KBM-7 (cell line): ENCODE measurements at regions not wholly inside any gene's neighbourhood (a gene's known extent, or its start where the extent isn't known, plus 50 kb on each side); places are given as distances from the start of the nearest gene placed in this dataset.
"Not testable (repeated sequence)": the region's sequence is repeated elsewhere in the genome, so short reads cannot be mapped to it uniquely, and the experiment has no call there.

Experiments used
- DNase-seq: peaks from one replicate; pipeline ENCODE4 v3.0.0-alpha.2; 2015
- in situ Hi-C: fragments of 300-500 bp; cut with MboI; formaldehyde crosslinking; loops from 2 replicates; pipeline ENCODE4 v1.14.3; 2020; ENCODE audit warnings: low sequenced_read_pairs, low pct_unique_long_range_greater_than_20kb, mixed read lengths

DNA sequence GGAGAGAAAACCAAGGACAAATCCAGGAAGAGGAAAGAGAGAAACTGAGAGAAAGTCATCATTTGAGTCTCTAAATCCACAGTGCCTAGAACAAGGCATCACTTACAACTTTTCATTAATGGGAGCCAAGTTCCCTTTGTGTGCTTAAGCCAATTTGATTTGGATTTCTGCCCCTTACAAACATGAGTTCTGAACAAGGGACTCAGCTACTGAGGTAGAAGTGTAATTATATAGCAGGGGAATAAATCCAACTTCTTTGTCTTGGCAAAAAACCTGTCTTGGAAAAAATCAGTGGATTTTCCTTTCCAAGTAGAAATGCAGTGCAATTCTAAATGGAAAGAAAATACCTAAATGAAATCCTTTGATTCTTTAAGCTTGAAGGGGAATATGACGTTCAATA lies 307.2 kb upstream of the CNTN3 start:
- DNase-seq, result no peak
- in situ Hi-C loops, result no loop called here

GRCh38 chr3:74920721-74921350 lies 306.4 kb upstream of the CNTN3 start:
- in situ Hi-C loops, result no loop called here
- DNase-seq, result no peak

DNA sequence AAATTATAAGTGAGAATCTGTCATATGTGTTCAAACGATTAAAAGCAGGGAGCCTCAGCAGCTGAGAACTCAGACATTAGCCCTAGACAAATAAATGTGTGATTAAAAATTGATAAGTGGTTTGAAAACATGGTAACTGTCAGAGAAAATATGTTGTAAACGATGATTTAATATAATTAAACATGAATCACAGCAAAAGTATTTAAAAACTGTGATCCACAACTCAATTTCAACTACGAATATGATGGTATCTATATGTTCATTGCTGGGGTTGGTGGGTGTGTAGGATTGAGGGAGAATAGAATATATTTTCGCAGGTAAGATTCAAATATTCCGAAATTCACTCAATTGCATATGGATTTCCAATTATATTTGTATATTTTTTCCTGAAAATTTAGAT lies 302.2 kb upstream of the CNTN3 start:
- DNase-seq, result no peak
- in situ Hi-C loops, result no loop called here

DNA sequence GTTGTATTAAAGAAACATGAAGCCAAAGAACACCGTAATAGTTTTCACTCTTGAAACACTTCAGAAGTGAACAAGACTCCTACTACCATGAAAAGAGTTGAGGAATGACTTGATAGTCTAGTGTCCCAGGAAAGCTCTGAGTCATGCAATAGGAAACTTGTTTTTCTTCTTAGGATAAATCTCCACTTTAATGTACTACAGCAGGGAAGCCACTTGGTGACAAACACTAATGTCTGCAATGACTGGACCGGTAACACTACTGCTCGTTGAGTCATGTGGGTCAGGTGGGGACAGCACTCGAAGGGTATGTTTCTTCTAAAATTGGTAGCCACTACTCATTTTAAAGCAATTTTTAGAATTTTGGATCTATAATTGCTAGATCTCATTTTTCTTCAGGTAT lies 291.7 kb upstream of the CNTN3 start:
- in situ Hi-C loops, result no loop called here
- no peak for DNase-seq

- no peak for DNase-seq
- in situ Hi-C loops, result no loop called here
Observed at GRCh38 chr3:74905478-74905877, 291.0 kb upstream of the CNTN3 start.

GRCh38 chr3:74904646-74905045 lies 290.2 kb upstream of the CNTN3 start:
- no peak for DNase-seq
- in situ Hi-C loops, result no loop called here

DNA sequence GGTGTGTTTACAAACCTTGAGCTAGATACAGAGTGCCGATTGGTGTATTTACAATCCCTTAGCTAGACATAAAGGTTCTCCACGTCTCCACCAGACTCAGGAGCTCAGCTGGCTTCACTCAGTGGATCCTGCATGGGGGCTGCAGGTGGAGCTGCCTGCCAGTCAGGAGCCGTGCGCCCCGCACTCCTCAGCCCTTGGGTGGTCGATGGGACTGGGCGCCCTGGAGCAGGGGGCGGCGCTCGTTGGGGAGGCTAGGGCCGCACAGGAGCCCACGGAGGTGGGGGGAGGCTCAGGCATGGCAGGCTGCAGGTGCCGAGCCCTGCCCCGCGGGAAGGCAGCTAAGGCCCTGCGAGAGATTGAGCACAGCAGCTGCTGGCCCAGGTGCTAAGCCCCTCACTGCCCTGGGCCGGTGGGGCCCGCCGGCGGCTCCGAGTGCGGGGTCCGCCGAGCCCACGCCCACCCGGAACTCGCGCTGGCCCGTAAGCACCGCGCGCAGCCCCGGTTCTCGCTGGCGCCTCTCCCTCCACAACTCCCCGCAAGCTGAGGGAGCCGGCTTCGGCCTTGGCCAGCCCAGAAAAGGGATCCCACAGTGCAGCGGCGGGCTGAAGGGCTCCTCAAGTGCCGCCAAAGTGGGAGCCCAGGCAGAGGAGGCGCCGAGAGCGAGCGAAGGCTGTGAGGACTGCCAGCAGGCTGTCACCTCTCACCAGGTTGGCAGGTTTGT lies 285.5 kb upstream of the CNTN3 start:
- in situ Hi-C loops, DNase-seq: not testable (repeated sequence)

GRCh38 chr3:74897006-74897405 lies 282.5 kb upstream of the CNTN3 start:
- peak; percentile 15 for DNase-seq
- in situ Hi-C loops, result no loop called here

- in situ Hi-C loops, result no loop called here
- DNase-seq, result no peak
Observed at GRCh38 chr3:74891312-74891711, 276.9 kb upstream of the CNTN3 start.

DNA sequence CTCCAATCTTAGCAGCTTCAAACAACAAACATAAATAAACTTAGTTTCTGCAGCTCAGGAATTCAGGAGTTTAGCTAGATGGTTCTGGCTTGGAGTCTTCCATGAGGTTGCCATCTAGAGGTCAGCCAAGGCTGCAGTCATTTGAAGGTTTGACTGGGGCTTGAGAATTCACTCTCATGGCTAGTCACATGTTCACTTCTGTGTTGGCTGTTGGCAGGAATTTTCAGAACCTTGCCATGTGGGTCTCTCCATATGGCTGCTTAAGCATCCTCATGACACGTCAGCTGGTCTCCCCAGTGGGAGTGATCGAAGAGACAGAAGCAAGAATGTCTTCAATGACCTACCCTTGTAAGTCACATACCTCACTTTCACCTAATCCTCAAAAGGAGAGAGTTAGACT lies 269.2 kb upstream of the CNTN3 start:
- in situ Hi-C loops, result no loop called here
- DNase-seq, result no peak

- in situ Hi-C loops, result no loop called here
Observed at GRCh38 chr3:74883222-74883621, 268.8 kb upstream of the CNTN3 start.

DNA sequence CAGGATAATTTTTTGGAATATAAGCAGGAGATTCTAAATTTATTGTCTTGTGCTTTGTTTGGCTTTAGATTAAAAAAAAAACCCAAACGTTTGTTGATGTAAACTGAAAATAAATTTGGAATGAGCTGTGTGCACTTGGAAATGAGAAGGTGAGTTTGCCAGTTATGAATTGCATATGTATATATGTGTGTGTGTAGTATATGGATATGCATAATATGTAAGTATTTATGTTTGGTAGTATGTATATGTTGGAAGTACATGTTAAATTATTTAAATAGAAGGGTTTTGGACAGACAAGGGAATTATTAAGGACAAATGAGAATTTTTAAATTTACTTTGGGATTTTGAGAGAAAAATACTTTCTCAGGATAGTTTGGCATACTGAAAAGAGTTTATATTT lies 265.8 kb upstream of the CNTN3 start:
- no peak for DNase-seq
- in situ Hi-C loops, result no loop called here

More at GRCh38 chr3:74883222-74883621, 268.8 kb upstream of the CNTN3 start:
- DNase-seq, result no peak

DNA sequence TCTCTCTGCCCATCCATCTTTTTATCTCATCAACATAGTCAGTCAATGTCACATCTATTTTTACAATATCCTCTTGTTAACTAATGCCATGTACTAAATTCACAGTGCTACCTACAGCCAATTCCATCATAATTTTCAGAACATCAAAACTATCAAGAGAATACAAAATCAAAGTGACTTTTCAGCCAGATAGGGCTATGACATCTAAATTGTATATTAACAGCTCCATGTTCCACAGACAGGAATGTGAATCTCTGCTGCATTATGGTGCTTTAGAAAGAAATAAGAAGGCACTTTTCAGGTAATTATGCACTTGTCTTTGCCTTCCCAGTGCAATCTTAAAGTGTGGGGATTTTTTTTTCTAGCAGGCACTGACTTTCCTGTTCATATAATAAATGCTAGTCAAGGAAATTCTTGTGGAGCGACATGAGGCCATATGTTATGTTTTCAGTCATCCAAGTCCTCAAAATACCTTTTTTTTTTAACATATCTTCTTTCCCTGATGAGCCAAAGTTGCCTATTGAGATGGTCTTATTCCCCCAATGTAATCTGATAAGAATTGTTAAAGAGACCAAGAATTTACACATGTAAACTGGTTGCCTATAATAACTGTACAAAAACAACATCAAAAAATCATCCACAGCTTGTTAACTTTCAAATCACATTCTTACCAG lies 252.0 kb upstream of the CNTN3 start:
- no peak for DNase-seq
- in situ Hi-C loops, result no loop called here

GRCh38 chr3:74862476-74862875 lies 248.0 kb upstream of the CNTN3 start:
- no peak for DNase-seq

GRCh38 chr3:74861211-74861610 lies 246.8 kb upstream of the CNTN3 start:
- DNase-seq, result no peak
- in situ Hi-C loops, result no loop called here

More at GRCh38 chr3:74862476-74862875, 248.0 kb upstream of the CNTN3 start:
- in situ Hi-C loops, result no loop called here

DNA sequence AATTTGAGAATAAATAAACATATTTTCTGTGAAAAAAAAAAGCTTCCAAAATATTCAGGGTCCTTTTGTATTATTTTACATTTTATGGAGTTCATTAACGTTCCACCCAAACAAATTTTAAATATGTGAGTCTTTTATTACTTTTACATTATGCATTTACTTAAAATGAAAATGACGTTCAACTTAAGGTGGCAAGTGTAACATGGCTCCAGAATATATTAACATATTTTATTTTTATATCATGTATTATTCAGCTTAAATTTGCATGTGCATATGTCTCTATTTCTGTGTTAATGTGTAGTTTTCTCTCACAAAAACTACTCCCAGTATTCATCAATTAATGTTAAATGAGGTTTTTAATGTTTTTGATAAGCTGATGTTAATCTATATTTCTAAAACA lies 243.6 kb upstream of the CNTN3 start:
- in situ Hi-C loops, result no loop called here

DNA sequence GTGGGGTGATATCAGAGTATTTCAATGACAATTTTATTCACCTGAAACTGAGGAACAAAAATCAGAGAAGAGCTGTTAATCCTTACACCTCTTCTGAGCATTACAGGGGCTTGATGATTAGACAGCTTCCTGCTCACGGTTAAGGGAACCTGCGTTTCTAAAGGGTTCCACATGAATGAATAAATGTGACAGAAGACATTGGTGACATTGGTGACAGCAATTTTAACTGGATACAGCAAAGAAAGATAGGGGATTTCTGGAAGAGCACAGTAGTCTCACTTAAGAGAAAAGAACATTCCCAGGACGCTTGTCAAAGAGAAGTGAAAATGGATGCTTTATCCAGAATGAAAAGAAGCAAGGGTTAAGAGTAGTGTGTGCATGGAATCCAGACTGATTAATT lies 235.9 kb upstream of the CNTN3 start:
- DNase-seq, result no peak
- in situ Hi-C loops, result no loop called here

More for the DNA sequence above, 243.6 kb upstream of the CNTN3 start:
- DNase-seq, result no peak

DNA sequence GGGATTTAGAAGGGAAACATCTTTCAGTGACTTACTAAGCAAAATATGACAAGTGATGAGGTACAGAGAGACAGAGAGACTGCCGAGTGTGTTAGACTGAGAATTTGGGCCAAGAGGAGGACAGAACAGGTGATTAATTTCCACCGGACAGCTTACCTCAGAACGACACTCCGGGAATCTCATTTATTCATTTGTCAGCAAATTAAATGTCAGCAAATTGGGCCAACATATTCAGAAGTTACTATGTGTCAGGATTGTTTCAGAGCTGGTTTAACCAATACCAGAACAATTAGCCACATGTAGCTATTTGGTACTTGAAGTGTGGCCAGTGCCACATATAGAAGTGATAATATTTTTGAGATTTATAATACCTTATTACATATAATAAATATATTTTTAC lies 232.6 kb upstream of the CNTN3 start:
- DNase-seq, result no peak
- in situ Hi-C loops, result no loop called here

- DNase-seq, result no peak
- in situ Hi-C loops, result no loop called here
Observed at GRCh38 chr3:74845081-74845480, 230.6 kb upstream of the CNTN3 start.

DNA sequence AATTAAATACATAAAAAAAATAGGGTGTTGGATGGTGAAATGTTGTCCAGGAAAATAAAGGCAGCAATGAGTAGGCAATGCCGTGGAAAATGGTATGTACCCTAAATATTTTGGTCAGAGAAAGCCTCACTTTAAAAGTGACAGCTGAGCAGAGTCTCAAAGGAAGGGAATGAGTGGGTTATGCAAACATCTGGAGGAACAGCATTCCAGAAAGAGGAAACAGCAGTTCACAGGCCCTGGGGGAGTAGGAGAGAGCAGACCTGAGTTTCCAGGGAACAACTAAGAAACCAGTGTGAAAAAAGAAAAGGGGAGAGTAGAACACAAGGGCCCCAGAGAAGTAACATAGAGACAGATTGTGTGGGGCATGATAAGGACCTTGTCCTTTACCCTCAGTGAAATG lies 230.0 kb upstream of the CNTN3 start:
- no peak for DNase-seq
- in situ Hi-C loops, result no loop called here
